Parathyroid adenoma (tissue), 2 donors: ENCODE measurements at regions not wholly inside any gene's neighbourhood (a gene's known extent, or its start where the extent isn't known, plus 50 kb on each side); places are given as distances from the start of the nearest gene placed in this dataset.

Source experiments
- H2AFZ ChIP-seq: fragments of 300-600 bp; sonication (generic); one replicate; pipeline ENCODE4 v1.7.0; 2017; ENCODE audit warnings: antibody characterized with exemption, mild to moderate bottlenecking
- H3K27ac ChIP-seq: fragments of 300-600 bp; sonication (generic); one replicate; pipeline ENCODE4 v1.7.0; 2017
- H3K27me3 ChIP-seq: fragments of 300-600 bp; sonication (generic); one replicate; pipeline ENCODE4 v1.7.0; 2017; ENCODE audit warnings: low read length; ENCODE audit not compliant: control insufficient read depth, insufficient read depth
- H3K36me3 ChIP-seq: fragments of 300-600 bp; sonication (generic); one replicate; pipeline ENCODE4 v1.7.0; 2017; ENCODE audit warnings: low read length; ENCODE audit not compliant: control insufficient read depth, insufficient read depth
- H3K4me1 ChIP-seq: fragments of 300-600 bp; sonication (generic); one replicate; pipeline ENCODE4 v1.7.0; 2017; ENCODE audit warnings: control low read depth
- H3K4me2 ChIP-seq: fragments of 300-600 bp; sonication (generic); one replicate; pipeline ENCODE4 v1.7.0; 2017; ENCODE audit warnings: low read length
- H3K4me3 ChIP-seq: fragments of 300-600 bp; sonication (generic); one replicate; pipeline ENCODE4 v1.7.0; 2017; ENCODE audit warnings: low read depth, low read length
- H3K79me2 ChIP-seq: fragments of 300-600 bp; sonication (generic); one replicate; pipeline ENCODE4 v1.7.0; 2017; ENCODE audit warnings: control low read depth
- H3K9ac ChIP-seq: fragments of 300-600 bp; sonication (generic); one replicate; pipeline ENCODE4 v1.7.0; 2017; ENCODE audit warnings: mild to moderate bottlenecking
- H3K9me3 ChIP-seq: fragments of 300-600 bp; sonication (generic); one replicate; pipeline ENCODE4 v1.7.0; 2017; ENCODE audit warnings: low read length; ENCODE audit not compliant: control insufficient read depth
- CTCF ChIP-seq: fragments of 300-600 bp; sonication (generic); IDR thresholded peaks from one replicate; pipeline ENCODE4 v1.7.0; 2017; ENCODE audit warnings: antibody characterized with exemption, mild to moderate bottlenecking
- donor health status: primary hyperparathyroidism.

- no peak for TF ChIP-seq CTCF
- H3K4me3 ChIP-seq = no peak overlapping the region
- no peaks in the 10 kb centered on the region for H3K36me3 ChIP-seq
- H3K9ac ChIP-seq = no peak overlapping the region
- no peak overlapping the region for H2AFZ ChIP-seq
- H3K4me2 ChIP-seq = no peak overlapping the region
- no peaks in the 10 kb centered on the region for H3K4me1 ChIP-seq
- H3K9me3 ChIP-seq = no peaks in the 10 kb centered on the region
- no peak overlapping the region for H3K27ac ChIP-seq
- H3K27me3 ChIP-seq = no peaks in the 10 kb centered on the region
- H3K79me2 ChIP-seq = no peaks in the 10 kb centered on the region
These were observed 70.2 kb upstream of the WNT7A start for GRCh38 chr3:13950042-13950441.

GRCh38 chr3:13947912-13948311 lies 68.0 kb upstream of the WNT7A start:
- Histone ChIP-seq H3K4me1 (no peaks in the 10 kb centered on the region), H3K9me3 (no peaks in the 10 kb centered on the region), H3K4me2 (no peak overlapping the region), H3K79me2 (no peaks in the 10 kb centered on the region), H3K36me3 (no peaks in the 10 kb centered on the region), H3K9ac (no peak overlapping the region), H3K27me3 (no peaks in the 10 kb centered on the region), H2AFZ (no peak overlapping the region), H3K27ac (no peak overlapping the region), H3K4me3 (no peak overlapping the region)
- TF ChIP-seq CTCF = no peak

GRCh38 chr3:13939206-13939605 lies 59.3 kb upstream of the WNT7A start:
- H2AFZ ChIP-seq = no peak overlapping the region
- no peak overlapping the region for H3K9ac ChIP-seq
- no peaks in the 10 kb centered on the region for H3K27me3 ChIP-seq
- H3K4me3 ChIP-seq = no peak overlapping the region
- H3K4me1 ChIP-seq = no peaks in the 10 kb centered on the region
- H3K36me3 ChIP-seq = no peaks in the 10 kb centered on the region
- no peaks in the 10 kb centered on the region for H3K79me2 ChIP-seq
- no peak overlapping the region for H3K27ac ChIP-seq
- H3K4me2 ChIP-seq = no peak overlapping the region
- no peaks in the 10 kb centered on the region for H3K9me3 ChIP-seq
- no peak for TF ChIP-seq CTCF

GRCh38 chr3:13937131-13937530 lies 57.3 kb upstream of the WNT7A start:
- TF ChIP-seq CTCF = no peak
- Histone ChIP-seq H3K27ac (no peak overlapping the region), H2AFZ (no peak overlapping the region), H3K79me2 (no peaks in the 10 kb centered on the region), H3K4me2 (no peak overlapping the region), H3K4me1 (no peaks in the 10 kb centered on the region), H3K4me3 (no peak overlapping the region), H3K9me3 (no peaks in the 10 kb centered on the region), H3K36me3 (no peaks in the 10 kb centered on the region), H3K9ac (no peak overlapping the region), H3K27me3 (no peaks in the 10 kb centered on the region)

- Histone ChIP-seq H3K27me3 (no peaks in the 10 kb centered on the region), H3K9me3 (no peaks in the 10 kb centered on the region), H2AFZ (no peak overlapping the region), H3K4me2 (no peak overlapping the region), H3K79me2 (no peaks in the 10 kb centered on the region), H3K4me3 (no peak overlapping the region), H3K9ac (no peak overlapping the region), H3K27ac (no peak overlapping the region), H3K4me1 (no peaks in the 10 kb centered on the region), H3K36me3 (no peaks in the 10 kb centered on the region)
- no peak for TF ChIP-seq CTCF
These were observed 55.7 kb upstream of the WNT7A start for GRCh38 chr3:13935494-13936094.
